Left colon (tissue), 2 donors: ENCODE measurements at regions not wholly inside any gene's neighbourhood (a gene's known extent, or its start where the extent isn't known, plus 50 kb on each side); places are given as distances from the start of the nearest gene placed in this dataset.
A peak's percentile ranks its signal among the peaks of the same experiment; 100 is the strongest.

Source experiments
- ATAC-seq: fragments of 200-7000 bp; cut with Tn5 transposase; one replicate; pipeline ENCODE4 v1.9.1; 2020; ENCODE audit warnings: mild to moderate bottlenecking, moderate library complexity
- DNase-seq, 2 donors: peaks; one replicate each; pipeline ENCODE4 v3.0.0-alpha.2; 2020
- intact Hi-C, 2 donors: fragments of 100-400 bp; cut with DNase I in 1 of 2; cut with micrococcal nuclease in 1 of 2; formaldehyde crosslinking; loops; one replicate each; pipeline versions ENCODE4 v1.11.2 to v1.14.0; 2022; cut with DNase I, micrococcal nuclease
- donor health status: DM: no; HTN: no; CAD: no.
- donor health status: DM: yes; HTN: yes; CAD: no.

DNA sequence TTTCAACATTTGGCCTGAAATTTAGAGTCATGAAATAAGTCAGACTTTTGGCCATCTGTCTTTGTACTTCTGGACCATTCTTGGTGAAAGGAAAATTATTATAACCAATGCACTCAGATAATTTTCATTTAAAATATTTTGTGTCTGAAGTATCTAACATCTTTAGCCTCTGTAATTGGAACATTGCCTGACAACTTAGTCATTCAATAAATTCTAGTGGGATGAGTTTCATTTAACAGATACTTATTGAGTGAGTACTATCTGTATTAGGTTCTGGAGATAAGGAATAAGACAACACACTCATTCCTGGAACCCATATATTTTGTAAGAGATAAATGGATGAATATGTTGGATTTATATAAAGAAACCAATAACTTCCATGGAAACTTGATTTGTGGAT, 536.0 kb downstream of the BCKDHB start:
- DNase-seq (no peak), ATAC-seq (no peak)
- intact Hi-C loops, result no loop called here

DNA sequence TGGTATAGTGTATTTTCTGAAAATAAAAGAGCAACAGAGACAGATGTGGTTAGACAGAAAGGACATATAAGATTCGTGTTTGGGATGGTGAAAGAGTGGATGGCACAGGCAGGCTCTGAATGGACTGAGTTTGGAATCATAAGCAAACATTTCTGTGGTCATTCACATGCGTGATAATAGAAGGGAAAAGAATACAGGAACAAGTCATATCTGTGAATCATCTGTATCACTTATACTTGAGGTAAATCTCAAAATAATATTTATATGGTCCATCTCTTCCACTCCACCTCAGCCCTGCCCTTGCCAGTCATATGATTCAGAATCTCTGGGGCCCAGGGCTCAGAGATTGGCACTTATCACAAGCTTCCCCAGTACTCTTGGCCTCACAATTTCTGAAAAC, 535.1 kb downstream of the BCKDHB start:
- DNase-seq, result no peak
- intact Hi-C loops, result no loop called here
- ATAC-seq, result no peak

DNA sequence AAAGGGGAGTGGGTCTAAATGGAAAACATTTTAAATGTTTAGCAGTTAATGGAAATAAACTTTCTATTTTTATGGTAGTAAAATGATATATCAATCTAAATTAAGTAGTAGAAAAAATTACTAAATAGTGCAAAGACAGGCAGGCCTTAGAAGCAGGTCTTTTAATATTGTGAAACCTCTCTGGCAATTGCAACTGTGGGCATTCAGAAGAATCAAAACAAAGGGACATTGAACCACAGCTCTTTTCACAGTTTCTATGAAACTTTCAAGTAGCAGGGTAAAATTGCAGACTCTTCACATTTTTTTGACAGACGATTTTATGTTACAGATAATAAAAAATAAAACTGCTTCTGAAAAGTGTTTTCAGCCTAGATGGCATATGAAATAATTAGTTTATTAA, 533.7 kb downstream of the BCKDHB start:
- no peak for DNase-seq
- ATAC-seq, result no peak
- intact Hi-C loops, result no loop called here

DNA sequence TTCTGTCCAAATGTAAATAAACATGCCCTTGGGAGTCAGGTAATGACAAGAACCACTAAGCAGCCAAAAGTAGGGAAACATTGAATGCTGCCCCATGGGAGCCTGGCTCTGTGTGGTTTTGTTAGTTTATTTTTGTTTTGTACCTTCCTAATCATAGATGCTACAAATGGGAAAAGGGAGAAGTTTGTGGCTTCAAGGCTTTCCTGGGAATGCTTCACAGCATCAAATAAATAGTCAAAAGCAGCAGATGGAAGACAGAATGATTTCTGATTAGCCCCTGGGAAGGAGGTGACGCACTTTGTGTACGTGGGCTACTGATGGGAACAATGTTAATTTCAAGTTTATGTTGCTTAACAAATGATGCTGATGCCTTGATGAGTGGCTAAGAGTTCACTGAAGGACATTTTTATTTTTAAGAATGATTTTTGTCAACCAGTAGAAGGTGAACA, 532.7 kb downstream of the BCKDHB start:
- ATAC-seq, result no peak
- intact Hi-C loops, result no loop called here
- DNase-seq, result no peak

DNA sequence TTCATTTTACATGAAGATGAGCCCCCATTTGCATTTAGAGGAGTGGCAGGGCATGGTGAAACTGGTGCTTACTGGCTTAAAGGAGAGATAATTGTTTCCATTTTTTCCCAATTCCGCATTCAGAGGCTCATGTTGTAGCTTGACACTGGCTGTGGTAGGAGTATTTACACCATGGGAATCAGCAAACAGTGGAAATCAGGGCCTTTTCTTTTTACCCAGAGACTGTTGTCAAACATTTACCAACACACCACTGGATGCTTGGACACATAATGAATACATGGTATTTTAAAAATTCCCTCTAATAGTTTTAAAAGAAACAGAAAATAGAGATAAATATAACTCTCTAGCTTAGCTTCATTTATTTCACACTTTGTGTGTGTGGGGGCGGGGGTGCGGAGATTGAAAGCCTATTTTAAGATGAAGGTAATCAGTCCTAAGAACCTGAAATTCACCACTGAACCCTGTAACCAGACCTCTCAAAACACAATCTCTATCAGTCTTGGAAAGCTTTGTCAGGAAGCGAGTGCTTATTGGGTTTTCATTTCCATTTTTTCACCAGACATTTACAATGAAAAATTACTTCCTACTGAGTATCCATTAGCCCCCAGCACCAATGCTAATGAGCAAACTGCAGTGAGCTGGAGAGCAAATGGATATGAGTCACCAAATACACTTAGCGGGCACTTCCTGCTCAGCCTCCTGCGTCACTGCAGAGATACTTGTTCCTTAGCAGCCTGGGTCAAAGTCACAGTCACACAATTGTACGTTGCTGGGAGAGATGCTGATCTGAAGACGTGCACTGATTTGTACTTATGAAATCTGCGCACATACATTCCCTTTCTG, 532.0 kb downstream of the BCKDHB start:
- intact Hi-C loops, result no loop called here
- DNase-seq, result peak; percentile 15 to 32
- ATAC-seq, result peak; percentile 97

DNA sequence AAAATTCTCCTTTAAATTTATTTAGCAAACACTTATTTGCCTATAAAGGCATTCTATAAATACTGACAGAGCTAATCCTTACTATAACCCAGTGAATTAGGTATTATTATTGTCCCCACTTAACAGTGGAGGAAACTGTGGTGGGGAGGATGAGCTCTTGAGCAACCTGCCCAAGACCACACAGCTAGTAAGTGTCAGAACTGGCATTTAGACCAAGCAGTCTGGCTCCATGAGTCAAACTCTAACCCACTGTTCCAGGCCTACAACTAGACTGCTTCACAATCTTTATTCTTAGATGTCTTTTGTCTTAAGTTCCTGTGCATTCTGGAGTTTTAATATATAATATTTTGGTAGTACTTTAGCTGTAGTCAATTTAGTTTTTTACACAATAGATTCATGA, 530.8 kb downstream of the BCKDHB start:
- no peak for DNase-seq
- intact Hi-C loops, result no loop called here
- no peak for ATAC-seq

DNA sequence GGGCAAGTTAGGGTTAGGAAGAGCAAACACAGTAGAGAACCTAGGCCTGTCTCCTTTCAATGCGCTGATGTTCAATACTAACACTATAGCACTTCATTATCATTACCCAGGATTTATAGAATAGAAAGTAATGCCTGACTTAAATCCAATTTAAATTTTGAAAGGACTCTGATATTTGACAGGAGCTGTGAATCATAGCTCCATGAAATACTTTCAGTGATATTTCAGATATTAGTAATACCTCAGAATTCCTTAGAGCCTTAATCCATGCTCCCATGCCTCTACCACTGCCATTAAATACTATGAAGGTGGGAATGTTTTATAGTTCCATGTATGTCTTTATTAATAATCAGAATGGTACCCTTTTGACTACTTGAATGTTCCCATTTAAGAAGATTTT, 530.2 kb downstream of the BCKDHB start:
- DNase-seq, result no peak
- no peak for ATAC-seq
- intact Hi-C loops, result no loop called here

DNA sequence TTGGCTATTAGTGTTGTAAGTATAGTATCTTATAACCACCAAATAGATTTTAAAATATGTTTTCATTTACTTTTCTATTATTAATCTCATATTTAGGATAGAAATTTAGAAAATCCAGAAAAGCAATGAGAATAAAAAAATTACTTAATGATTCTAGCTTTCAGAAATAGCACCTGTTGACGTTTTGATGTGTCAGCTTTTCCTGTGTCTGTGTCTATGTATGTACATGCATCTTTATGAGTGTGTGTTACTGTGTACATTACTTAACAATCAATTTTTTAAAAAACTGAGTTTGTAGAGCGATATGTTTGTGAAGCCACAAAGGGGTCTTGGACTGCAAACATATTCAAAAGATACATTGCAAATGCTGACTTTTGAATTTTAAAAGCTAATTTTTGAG, 526.9 kb downstream of the BCKDHB start:
- intact Hi-C loops, result no loop called here
- DNase-seq (no peak), ATAC-seq (no peak)

DNA sequence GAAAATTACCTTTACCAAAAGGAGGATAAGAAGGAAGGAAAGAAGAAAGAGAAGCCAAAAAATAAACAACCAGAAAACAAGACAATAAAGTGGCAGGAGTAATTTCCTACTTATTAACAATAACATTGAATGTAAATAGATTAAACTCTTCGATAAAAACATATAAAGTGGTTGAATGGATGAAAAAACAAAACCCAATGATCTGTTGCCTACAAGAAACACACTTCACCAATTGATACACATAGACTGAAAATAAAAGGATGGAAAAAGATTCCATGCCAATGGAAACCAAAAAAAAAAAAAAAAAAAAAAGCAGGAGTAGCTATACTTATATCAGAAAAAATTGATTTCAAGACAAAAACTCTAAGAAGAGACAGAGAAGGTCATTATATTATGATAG, 518.9 kb downstream of the BCKDHB start:
- no peak for ATAC-seq
- intact Hi-C loops, result no loop called here

DNA sequence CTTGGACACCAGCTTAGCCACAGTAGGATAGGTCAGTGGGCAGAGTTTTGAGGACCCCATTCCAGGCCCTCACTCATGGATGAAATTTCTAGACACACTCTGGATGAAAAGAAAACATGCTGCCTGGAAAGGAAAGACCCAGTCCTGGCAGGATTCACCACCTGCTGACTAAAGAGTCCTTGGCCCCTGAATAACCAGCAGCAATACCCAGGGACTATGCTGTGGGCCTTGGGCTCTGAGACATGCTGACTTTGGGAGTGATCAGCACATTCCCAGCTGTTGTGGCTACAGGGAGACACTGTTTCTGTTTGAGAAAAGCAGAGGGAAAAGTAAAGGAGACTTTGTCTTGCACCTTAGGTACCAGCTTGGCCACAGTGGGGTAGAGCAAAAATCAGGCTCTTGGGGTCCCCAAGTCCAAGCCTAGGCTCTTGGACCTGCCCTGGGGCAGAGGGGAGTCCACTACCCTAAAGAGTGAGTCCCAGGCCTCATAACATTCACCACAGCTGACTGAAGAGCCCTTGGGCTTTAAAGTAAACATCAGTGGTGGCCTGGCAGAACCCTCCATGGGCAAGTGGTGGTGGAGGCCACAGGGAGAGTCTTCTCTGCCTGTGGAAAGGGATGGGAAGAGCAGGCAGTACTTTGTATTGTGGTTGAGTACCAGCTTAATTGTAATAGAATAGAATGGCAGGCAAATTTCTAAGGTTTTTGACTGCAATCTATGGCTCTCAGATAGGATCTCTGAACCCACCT, 516.8 kb downstream of the BCKDHB start:
- DNase-seq, result no peak
- ATAC-seq, result no peak
- intact Hi-C loops, result no loop called here

More for the DNA sequence above, 518.9 kb downstream of the BCKDHB start:
- no peak for DNase-seq

DNA sequence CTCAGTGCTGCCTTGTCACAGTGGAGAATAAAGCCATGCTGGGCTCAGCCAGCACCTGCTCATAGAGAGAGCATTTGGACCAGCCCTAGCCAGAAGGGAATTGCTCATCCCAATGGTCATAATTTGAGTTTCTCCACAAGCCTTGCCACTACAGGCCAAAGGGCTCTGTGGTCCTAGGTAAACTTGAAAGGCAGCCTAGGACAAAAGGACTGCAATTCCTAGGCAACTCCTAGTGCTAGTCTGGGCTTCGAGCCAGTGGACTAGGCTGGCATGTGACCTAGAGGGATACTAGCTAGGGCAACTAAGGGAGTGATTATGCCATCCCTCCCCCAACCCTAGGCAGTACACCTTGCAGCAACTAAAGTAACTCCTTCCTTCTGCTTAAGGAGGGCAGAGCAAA, 516.2 kb downstream of the BCKDHB start:
- intact Hi-C loops, result no loop called here
- no peak for ATAC-seq
- DNase-seq, result no peak

DNA sequence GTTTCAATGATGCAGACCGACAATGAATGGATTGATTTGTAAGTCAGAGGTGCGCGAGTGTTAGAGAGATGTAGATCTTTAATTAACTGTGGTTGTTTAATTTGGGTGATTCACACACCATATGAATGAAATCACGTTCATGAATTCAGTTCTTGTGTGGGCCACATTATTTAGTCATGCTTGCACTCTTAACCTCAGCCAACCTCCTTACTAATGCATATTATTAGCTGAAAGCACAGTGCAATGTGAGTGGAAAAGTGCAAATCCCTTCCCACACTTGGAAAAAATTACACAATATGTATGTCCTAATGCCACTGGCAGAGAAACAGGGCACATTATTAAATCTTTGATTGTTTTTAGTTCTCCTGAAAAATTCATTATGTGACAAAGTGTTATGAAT, 512.5 kb downstream of the BCKDHB start:
- ATAC-seq (no peak), DNase-seq (no peak)
- intact Hi-C loops, result no loop called here

DNA sequence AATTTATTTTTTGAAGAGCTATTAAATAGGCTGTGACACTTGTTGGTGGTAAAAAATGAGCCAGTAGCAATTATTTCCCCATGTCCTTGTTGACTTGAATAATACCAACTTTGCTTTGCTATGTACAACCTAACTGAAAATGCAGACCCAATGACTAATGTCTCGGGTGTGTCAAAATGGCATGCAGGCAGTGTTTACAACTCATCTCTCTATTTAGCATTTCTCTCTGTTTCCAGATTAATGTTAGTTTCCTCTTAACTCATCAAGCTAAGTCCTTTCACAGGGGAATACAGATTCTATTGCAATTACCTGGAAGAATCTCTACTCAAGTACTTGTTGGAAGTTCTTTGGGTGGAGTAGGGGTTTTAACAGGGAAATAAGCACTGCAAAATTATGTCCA, 504.4 kb downstream of the BCKDHB start:
- DNase-seq (no peak), ATAC-seq (no peak)
- intact Hi-C loops, result no loop called here

DNA sequence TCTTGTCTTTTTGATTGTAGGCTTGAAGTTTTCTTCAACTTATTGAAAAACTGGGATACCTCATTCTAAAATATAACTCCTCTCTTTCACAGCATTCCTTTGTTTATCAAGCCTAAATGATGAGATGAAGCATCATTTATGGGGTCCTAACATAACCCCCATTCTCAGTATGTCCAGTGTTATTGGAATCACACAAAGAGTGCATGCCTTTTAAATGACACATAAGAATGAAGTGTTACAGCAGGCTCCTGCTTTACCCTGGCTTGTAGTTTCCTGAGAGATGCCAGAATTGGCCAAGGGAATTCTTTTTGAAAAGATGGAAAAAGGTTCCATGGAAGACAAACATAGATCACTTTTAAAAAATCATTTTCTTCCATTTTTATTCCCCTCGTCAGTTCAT, 502.4 kb downstream of the BCKDHB start:
- intact Hi-C loops, result loop anchor here in 1 of 2 donors (10.0 kb wide), 2 partner anchors 394 to 1146 kb away; partner anchors contain the start of gene TENT5A
- DNase-seq (no peak), ATAC-seq (no peak)

DNA sequence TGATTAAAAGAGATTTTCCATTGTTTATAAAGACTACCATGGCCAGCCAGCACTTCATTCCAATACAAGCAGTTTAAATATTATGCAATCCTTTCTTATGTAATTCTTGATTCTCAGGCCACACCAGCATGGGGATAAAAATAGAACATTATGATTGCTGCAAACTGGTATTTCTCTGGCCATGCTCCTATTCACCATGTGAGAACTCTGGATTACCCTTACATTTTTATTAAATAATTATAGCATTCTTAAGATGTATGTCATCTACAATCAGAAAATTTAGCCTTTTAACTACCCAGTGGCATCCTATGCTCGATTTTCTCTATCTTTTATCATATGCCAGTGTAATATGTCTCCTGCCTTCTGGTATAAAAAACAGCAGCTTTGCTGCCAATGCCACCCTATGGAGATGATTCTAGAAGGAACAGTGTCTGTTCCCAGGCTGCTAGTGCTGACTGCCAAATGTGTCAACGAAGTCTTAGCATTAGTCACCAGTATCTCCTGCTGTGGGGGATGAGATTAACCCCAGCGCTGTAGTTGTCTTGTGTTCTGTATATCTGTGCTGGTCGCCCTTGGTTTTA, 501.4 kb downstream of the BCKDHB start:
- intact Hi-C loops, result loop anchor here in 1 of 2 donors (10.0 kb wide), 2 partner anchors 393 to 1147 kb away; partner anchors contain the start of gene TENT5A
- ATAC-seq (no peak), DNase-seq (no peak)

DNA sequence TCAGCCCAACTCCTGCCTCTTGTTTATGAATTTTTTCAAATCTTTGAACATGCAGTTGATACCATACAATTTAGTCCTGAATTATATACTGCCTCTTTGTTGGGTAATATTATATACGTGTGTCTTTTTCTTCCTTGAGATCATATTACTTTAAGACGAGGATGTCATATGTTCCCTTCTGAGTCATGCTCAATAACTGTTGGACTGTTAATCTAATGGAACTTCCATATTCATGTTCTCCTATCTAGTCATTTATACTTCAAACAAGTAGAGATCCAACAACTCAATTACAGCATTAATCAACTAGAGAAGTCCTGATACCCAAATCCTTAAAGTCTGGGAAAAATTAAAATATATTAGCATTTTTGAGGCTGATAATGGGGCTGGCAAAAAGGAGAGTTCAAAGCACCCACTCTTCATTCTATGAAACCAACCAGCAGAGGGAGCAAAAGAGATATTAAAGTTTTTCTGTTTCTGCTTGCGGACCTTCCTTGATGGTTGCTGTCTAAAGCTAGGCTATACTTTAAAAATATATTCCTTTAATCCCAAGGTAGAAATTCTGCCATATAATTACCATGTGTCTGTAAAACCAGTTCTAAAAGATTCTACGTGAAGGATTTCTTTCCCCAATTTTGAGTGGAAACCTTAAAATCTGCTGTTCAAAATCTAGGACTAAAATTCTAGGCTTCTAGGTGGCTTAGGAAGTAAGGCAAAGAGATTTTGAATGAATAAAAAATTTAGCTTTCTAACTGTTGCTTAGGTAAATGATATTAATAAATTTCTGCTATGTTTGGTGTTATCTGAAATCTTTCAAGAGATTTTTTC, 498.9 kb downstream of the BCKDHB start:
- ATAC-seq, result no peak
- no peak for DNase-seq
- intact Hi-C loops, result loop anchor here in 1 of 2 donors (10.0 kb wide), 2 partner anchors 391 to 1149 kb away; partner anchors contain the start of gene TENT5A

DNA sequence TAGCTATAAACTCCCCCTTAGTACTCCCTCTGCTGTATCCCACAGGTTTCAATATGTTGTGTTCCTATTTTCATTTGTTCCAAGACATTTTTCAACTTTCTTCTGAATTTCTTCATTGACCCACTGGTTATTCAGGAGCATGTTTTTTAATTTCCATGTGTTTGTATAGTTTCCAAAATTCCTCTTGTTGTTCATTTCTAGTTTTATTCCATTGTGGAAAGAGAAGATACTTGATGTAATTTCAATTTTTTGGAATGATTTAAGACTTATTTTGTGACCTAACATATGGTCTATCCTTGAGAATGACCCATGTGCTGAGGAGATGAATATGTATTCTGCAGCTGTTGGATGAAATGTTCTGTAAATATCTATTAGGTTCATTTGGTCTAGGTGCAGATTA, 497.2 kb downstream of the BCKDHB start:
- ATAC-seq, result no peak
- intact Hi-C loops, result loop anchor here in 1 of 2 donors (10.0 kb wide), 2 partner anchors 389 to 1151 kb away; partner anchors contain the start of gene TENT5A
- no peak for DNase-seq

DNA sequence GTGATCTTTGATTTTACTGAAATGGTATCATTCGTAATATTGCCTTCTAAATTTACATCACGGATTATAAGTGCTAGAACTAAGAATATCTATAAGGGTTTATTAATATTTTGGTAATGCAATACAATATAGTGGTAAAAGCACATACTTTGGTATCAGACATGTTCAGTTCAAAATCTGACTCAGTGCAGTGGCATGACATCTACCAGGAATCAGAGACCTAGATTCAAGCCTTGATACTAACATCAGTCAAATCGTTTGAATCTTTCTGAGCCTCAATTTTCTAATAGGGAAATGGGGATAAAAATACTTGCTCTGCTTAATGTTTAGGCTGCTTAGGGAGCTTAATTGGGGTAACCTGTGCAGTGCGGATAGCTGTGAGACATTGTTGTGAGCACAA, 488.0 kb downstream of the BCKDHB start:
- intact Hi-C loops, result no loop called here
- DNase-seq (no peak), ATAC-seq (no peak)

DNA sequence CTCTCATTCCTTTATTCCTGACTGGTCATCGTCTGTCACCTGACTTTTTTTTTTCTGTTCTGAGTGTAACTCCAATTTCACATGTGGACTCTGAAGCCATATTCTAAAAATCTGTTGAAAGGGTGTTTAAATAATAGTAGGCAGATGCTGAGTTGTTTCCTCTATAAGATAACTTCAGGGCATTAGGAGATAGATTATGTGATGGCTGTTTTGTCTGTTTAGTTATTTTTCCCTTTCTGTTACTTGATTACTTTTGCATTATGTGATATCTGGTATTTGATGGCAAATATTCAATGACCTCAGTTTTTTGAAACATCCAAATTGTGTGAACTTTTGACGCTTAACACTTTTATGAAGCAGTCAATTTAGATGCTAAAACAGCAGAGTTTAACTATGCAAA, 486.0 kb downstream of the BCKDHB start:
- no peak for ATAC-seq
- no peak for DNase-seq
- intact Hi-C loops, result no loop called here
